Activated T-cell treated with anti-CD3 and anti-CD28 coated beads for 24 hours (primary cell): ENCODE measurements at regions not wholly inside any gene's neighbourhood (a gene's known extent, or its start where the extent isn't known, plus 50 kb on each side); places are given as distances from the start of the nearest gene placed in this dataset.
"Not testable (repeated sequence)": the region's sequence is repeated elsewhere in the genome, so short reads cannot be mapped to it uniquely, and the experiment has no call there.

Experiments
- DNase-seq: peaks from one replicate; pipeline ENCODE4 v3.0.0-alpha.2; 2020; ENCODE audit warnings: low read depth

DNA sequence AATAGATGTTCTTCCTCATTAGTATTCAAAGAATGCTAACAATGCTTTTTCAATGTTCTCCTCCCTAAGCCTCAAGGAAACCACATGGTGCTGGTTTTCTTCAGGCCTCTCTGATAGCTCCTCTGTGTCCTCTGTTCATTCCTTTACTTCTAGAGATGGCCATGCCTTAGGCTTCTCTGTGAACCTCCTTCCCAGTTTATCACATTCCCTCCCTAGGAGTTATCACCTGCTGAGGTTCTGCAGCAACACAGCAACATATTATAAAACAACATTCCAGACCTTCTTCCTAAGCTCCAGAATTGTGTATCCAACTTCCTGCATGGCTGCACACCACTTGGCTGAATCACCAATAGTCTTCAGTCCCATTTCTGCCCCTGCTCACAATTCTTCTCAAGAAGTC lies 325.5 kb downstream of the IRS1 start:
- DNase-seq = no peak

DNA sequence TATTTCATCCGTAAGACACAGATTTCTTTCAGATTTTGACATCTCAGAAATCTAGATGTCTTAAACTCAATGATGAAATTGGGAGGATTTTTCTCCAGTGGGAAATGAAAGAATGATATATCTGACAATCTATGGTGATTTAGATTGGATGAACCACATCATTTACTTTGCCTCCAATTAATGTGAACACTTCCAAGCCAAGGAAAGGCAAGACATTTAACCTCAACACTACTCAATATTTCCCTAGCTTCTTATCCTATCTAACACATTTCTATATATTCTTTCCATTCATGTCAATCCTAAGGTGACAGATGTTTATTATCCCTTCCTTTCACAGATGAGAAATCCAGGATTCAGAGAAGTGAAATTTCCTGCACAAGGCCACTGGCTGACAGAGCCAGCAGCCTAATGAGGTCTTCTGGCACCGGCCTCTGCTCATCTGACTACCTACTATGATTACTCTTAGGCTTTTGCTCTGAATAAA lies 327.6 kb downstream of the IRS1 start:
- no peak for DNase-seq

DNA sequence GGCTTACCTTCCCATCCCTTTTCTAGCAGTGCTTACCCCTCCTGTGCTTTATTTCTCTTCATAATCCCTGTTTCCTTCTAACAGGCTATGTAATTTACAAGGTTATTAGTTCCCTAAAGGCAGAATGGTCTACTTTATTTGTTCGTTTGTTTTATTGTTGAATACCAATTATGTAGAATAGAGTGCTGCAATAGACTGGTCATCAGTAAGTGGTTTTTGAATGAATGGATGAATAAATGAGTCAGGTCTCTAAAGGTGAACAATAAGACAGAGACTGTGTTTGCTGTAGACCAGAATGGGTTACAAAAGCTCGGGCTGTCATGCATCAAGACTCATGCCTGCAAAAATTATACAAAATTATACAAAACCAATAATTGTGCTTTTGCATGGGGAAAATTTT lies 332.0 kb downstream of the IRS1 start:
- no peak for DNase-seq

DNA sequence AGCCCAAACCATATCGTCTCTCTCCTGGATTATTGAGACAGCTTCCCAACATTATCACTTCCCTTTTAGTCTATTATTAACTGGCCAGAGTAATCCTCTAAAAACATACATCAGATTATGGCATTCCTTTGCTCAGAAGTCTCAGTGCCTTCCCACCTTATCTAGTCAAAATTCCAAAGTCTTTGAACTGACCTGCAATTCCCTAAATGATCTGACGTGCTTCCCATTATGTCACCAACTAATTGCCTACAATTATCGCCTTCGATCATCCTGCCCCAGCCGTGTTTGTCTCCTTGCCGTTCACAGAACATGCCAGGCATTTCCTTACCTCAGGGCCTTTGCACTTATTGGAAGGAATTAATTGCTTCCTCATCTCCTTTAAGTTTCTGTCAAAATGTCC lies 332.4 kb downstream of the IRS1 start:
- no peak for DNase-seq

DNA sequence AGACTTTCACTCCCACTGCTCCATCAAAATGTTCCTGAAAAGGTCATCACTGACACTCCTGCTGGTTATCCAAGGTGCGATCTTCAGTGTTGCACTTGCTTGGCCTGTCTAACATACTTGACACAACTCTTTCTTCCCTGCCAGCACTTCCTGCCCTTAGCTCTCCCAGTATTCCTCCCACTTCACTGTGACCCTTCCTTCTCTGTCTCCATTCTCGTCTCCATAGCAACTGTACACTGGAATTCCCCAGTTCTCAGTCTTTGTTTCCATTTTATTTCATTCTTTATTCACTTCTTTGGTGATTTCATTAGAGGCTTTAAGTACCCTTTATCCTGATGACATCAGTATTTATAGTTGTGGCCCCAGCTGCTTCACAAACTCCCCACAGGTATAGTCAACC lies 333.0 kb downstream of the IRS1 start:
- DNase-seq = no peak

DNA sequence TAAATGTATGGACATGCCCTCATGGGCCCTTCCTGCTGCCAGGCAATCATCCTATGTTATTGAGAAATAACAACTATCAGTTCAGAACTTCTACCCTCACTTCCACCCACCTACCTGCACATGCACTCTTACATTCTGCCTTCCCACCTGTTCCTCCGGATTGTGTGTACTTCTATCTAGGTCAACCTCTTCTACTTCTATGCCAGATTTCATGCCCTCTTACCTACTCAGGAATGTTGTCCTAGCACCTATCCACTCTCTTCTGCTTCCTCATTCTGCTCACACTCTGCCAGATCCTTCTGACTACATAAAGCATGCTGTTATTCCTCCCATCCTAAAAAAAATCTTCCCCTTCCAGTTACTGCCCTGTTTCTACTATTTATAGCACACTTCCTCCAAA lies 333.5 kb downstream of the IRS1 start:
- DNase-seq = no peak

DNA sequence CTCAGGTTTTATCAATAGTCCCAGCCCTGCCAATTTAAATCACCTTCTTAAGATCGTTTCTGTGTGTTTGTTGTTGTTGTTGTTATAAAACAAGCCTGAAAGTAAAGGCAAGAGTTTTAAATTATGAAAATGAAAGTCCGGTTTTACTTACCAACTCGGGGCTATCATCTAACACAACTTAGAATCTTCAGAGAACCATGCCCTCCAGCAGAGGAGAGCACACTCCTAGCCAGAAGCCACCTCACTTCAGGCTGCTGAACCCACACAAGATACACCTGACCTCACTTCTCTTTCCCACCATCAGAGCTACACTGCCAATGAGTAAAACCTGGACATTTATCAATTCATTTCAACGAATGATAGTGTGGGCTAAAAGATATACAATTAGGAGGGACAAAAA lies 335.2 kb downstream of the IRS1 start:
- DNase-seq = no peak

DNA sequence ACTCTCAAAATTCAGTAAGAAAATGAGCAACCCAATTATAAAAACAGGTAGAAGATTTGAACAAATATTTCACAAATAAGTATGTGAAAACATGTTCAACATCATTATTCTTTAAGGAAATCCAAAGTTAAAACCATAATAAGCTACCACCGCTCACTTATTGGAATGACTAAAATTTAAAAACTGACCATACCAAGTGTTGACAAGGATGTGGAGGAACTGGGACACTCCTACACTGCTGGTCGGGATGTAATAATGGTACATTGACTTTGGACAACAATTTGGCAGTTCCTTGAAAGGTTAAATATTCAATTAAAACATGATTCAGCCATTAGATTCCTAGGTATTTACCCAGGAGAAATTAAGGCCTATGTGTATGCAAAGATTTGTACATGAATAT lies 336.5 kb downstream of the IRS1 start:
- no peak for DNase-seq

DNA sequence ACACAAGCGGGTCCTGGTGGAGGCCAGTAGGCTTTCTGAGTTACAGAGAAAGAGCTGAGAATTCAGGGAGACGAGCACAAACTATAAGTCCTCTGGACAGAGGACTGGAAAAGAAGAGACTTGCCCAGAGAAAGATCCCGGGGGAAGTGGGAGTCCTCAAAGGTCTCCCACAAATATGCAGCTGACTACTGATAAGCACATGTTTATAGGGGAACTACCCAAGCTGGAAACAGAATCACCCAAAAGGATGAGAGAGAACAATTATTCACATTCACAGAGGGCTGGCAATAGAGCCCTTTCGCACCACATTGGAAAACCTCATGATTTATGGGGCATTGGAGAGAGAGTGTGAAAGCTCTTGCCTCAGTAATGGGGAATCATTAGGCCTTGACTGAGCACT lies 337.6 kb downstream of the IRS1 start:
- no peak for DNase-seq

DNA sequence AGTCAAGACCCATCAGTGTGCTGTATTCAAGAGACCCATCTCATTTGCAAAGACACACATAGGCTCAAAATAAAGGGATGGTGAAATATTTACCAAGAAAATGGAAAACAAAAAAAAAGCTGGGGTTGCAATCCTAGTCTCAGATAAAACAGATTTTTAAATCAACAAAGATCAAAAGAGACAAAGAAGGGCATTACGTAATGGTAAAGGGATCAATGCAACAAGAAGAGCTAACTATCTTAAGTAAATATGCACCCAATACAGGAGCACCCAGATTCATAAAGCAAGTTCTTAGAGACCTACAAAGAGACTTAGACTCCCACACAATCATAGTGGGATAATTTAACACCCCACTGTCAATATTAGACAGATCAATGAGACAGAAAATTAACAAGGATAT lies 343.5 kb downstream of the IRS1 start:
- DNase-seq = not testable (repeated sequence)

DNA sequence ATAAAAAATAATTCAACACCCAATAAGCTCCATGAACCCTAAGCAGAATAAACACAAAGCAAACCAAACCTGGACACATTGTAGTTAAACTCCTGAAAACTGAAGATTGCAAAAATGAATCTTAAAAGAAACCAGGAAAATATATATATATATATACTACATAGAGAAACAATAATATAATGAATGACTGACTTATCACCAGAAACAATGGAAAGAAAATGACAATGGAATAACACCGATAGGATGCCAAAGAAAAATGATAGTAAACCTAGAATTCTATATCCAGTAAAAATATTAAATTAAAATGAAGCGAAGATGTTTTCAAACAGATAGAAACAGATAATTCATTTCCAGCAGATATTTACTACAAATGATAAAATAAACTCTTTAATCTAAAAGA lies 346.9 kb downstream of the IRS1 start:
- no peak for DNase-seq

DNA sequence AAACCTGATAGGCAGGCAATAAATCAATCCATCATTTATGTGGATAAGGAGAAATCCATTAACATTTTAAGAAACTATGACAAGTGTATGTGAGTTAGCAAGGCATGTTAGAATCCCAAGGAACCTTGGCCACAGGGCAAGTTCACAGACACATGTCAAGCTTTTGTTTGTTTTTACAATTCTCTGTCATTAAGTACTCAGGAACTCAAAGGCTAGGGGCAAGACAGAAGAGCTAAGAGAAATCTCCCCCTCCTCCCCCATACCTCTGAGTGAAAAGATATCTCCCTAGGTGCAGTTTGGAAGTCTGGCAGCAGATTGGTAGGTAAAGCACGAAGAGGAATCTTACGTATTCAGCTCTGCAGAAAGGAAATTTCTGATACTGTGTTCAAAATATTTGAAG lies 348.1 kb downstream of the IRS1 start:
- DNase-seq = no peak

DNA sequence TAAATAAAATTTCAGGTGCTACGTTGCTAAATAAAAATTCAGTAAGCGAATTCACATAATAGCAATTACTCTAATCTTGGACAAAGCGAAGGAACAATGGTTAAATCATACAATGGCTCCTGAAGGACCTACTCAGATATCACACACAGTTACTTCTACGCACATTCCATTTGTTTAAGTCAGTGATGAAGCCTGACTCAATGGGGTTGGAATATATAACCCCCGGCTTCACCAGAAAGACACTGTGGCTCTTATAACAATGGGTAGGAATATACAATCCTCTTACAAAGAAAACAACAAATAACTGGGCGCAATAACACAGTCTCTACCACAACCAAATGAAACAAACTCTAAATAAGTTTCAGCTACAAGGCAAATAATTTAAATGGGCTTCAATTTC lies 349.5 kb downstream of the IRS1 start:
- DNase-seq = no peak

DNA sequence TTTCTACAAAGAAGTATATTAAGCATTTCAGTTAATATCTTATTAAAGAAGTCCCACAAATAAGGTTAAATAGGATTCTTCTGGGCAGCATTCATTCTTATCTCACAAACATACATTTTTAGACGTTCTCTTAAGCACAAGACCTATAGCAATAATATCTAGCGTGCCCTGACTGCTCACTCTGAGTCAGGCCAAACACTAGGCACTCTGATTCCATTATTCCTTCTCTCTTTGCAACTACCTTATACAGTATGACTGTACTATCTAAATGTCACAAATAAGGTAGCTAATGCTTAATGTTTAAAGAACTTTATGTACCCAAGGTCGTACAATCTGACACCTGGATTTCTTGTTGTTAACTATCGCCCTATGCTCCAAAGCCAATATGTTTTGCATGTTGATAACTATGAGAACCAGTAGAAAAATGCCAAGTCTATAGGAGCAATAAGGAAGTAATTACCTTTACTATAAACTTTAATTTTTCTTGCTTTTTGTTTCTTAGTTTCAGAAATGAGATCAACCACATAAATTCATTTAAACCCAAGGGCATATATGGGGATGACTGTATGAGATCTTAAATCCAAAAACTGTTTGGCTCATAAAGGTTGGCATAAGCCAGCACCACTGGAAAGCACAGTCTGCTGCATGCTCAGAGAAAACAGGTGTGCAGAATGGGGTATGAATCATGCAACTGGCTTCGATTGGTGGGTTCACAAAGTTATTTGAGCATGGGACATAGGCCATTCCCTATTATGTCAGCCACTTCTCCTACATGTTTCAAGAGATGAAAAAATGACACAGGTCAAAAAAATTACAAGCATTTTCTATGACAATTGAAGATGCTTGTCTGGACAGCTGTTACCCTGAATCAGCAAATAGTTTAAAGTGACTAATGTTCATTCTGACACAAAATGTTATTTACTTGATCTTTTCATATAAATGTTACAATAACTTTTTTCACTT lies 352.0 kb downstream of the IRS1 start:
- no peak for DNase-seq

DNA sequence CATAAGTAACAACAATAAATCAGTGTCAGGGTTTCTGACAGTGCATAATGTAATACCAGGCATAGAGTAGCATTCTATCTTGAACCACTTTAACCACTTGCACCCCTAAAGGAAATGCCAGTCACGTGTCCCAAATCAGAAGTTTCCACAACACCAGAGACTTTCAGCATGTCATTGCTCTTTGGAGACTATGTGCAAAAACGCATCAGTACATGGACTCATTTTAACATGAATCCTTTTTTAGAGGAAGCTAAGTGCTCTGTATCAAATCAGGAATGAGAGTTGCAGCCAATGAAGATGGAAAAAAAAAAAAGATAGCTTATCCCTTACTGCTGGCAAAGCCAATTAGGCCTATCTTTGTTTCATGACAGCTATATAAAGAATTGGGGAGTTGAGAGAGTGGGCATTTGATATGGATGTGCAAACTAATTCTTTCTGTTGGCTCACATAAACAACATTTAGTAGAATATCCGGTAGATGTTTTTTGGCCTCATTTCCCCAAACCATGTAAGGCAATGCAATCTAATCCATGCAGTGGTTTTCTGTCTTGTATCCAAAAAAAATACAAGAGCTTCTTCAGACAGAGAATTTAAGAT lies 353.1 kb downstream of the IRS1 start:
- no peak for DNase-seq

DNA sequence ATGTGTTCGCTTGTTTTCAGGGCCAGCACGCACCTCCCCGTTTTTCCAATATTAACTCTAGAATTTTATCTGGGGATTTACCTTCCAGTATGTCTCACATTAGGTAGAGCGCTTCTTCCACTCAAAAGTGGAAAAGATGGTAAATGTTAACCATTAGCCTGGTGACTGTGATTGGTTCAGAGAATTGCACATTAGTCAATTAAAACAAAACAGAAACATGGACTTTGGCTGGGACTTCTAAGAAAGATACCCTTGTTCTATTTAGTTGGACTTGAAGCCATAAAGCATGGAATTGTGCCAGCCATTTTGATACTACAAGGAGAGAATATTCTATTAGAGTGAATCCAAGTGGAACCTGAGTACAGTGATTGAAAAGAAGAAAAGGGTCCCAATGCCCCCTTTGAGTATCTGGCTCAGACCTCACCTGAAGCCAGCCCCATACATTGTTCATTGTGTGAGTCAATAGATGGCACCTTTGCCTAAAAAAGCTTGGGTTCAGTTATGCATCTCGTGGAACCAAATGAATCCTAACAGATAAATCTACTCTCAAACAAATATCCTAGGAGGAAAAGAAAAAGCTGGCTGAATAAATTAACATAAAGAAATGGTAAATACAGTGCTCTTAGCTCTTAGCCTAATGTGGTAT lies 354.3 kb downstream of the IRS1 start:
- no peak for DNase-seq

DNA sequence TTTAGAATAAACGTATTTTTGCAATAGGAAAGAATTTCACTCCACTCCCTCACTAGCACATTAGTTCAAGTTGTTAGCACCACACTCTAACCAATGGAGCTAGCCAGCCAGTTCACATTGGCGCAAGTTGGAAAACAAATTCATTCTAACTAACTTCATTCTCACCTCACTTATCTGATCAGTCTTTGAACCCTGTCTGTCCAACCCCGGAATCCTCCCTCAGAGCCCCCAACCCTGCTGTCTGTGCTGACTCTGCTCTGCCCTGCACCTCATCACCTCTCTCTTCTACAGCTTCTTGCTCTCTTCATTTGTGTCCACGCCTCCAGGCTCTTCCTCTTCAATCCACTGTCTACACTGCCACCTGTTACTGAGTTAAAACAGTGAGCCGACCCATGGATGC lies 356.5 kb downstream of the IRS1 start:
- DNase-seq = no peak

DNA sequence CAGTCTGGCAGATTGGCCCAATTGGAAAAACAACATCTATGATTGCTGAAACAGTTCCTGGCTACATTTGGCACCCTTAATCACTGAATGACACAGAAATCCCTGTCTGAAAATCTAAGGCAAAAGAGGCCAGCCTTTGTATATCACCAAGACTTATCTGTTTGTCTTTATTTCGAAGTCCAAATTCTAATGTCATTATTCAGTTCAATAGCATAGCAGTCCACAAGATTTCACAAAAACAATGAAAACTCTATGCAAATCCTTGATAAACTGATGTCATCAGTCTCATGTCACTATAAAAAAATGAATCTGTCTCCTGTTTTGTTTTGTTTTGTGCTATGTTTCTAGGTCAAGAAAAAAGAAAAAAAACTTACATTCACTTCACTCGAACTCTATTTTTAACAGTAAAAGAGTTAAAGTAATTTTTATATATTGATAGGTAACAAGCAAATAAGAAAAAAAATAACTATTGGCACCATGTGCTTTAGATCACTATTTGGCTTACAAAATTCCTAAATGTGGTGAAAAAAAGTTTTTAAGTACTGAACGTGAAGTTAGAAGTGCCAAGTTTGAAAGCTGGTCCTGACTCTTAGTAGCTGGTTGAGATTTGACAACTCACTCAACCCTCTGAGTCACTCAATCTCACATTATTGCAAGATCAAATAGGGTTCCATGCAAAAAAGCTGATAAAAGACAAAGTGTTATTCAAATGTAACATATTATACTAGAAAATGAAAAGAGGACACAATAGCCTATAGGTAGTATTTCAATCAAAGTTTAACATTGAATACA lies 359.3 kb downstream of the IRS1 start:
- DNase-seq = no peak

DNA sequence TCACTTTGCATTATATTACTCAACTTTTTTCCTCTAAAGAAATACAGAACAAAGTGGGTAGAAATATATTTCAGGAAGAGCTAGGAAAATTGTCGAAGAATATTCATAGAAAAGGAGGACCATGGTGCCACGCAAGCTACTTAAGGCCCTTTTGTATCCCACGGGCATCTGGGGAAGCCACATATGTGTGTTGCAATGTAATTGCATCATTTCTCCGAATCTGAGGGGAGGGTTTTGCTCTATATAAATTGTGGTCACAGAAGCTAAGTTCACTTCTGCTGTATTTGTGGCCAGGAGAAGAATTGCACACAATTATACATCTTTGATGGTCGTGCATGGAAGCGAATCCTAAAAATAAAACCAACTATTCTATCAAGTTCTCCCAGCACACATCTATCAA lies 360.3 kb downstream of the IRS1 start:
- no peak for DNase-seq

DNA sequence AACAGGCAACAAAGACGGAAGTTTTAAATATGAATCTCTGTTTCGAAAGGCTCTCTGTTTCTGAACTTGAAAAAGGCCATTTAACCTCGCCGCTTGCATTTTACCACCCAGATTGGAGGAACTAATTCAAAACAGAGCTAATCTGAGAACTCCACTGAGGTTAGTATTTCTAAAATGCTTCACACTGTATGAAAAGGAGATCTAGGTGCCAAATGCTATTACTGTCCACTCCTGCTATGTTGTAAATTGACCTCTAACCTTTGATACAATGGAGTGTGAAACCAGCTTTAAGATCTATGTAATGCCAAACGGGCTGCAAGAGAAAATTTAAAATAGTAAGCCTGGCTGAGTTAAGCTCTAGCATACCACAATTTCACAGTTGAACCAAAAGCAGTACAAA lies 364.5 kb downstream of the IRS1 start:
- DNase-seq = no peak

DNA sequence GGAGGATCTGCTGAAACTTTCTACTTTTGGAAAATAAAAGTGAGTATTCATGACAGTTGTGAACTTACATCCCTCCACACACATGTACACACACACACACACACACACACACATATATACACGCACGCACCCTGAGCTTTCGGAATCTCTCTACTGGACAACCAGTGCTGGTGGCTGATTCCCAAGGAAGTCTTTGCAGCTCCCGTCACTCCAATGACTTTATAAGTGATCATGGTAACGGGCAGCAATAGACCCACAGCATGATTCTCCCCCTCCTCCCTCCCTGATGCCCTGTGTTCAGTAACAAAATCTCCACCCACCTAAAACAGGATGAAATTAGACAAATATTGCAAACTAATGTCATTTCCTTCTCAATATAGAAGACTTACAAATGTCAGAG lies 364.9 kb downstream of the IRS1 start:
- no peak for DNase-seq

DNA sequence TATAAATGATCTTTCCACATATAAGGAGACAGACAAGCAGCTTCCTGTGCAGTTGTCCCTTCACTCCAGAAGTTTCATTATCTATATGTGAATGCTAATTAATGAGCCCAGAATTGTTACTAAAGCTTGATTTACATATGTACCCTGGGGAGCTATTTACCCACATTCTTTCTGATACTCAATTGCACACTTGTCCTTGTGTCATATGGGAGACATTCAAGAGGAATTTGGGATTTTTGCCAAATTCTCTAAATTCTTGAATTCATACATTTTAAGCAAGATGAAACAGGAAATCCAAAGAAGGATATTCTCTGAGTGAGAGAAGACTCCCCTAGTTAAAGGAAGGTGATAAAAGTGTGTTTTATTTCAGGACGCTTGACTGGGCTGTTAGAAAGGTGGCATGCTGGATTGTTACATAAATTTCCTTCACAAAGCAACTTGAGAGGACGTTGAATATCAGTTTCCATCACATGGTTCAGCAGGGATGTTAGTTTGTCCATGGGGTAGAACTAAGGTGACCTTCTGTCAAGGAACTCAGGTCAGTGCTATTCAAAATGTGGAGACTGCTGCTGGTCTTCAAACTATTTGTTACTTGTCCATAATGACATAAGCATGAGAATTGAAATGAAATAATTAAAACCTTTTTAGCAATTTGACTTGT lies 368.2 kb downstream of the IRS1 start:
- DNase-seq = no peak
